OCI-M1 (cell line): ENCODE measurements at regions not wholly inside any gene's neighbourhood (a gene's known extent, or its start where the extent isn't known, plus 50 kb on each side); places are given as distances from the start of the nearest gene placed in this dataset.

ENCODE experiments used
- DNase-seq: peaks from one replicate; lab custom pipeline; 2025; lab: John Stamatoyannopoulos, UW

DNA sequence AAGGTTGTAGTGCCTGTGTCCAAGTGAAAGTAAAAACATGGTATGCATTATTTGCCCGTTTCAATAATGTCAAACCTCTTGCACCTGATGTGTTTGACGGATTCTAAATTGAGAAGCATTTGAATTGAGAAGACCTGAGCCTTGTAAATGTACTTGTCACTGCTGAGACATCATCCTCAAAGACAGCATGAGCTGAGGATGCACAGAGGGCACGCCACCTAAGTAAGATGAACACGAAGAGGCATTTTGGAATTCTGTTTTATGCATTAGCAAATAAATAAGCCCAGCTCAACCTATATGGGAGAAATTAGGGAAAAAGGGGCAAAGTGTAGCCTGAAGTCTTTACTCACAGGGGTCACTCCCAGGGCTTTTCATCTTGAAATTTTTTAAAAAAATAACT is 73.8 kb upstream of the SORCS1 start:
- no peak for DNase-seq

DNA sequence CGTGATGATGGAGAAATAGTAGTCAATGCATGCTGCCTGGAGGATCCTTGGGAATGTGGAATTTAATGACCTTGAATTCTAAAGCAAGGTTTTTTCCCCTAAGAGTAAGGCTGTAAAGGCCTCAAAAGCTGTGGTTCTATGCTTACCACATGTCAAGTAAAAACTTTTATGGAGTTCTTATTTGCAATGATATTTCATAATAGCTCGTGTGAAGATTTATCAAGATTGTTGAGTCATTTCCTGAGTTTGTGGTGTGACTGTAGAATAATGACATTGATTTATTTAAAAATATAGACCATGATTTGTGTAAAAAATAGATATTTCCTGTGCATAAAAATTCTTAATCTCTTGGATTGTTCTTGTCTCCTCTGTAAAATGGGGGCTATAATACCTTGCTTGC is 67.5 kb upstream of the SORCS1 start:
- peak; percentile 66 for DNase-seq

DNA sequence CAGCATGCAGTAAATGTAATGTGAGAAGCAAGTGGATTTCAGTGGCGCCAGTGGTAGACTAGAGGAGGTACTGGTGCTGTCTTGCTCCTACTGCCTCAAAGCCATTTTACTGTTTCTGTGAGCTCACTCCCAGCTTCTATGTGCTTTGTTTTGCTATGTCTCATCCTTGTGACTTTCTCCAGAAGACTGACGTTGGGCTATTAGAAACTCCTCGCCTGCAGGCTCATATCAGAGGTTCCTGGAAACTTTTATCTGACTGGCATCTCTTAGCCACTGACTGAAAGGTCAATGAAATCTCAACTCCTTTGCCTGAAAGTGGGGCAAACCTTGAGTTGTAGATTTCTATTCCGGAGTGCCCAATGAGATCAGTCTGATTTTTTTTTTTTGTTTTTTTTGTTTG is 66.4 kb upstream of the SORCS1 start:
- peak; percentile 63 for DNase-seq

DNA sequence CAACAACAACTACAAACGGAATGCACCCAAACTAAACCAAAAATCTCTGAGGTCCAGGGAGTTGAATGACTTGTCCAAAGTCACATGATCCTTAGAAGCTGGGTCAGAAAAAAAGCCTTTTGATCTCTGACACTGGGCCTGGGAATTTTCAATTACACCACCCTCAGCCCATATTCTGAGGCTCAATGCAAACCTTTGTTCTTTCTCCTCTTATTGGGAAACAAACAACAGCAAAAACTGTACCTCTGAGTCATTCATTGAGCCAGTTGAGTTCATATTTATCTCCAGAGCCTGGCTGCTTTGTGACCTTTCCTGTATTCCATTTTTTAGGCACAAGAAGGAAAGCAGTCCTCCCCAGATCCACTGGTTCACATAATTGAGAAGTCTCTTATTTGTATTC is 51.2 kb upstream of the SORCS1 start:
- no peak for DNase-seq
